Erythroblast (primary cell): ENCODE measurements at regions not wholly inside any gene's neighbourhood (a gene's known extent, or its start where the extent isn't known, plus 50 kb on each side); places are given as distances from the start of the nearest gene placed in this dataset.

Source experiments
- GATA1 ChIP-seq: IDR thresholded peaks from 2 replicates; pipeline ENCODE4 v1.6.1; 2011; ENCODE audit warnings: low read depth, mild to moderate bottlenecking, control low read depth, low read length, moderate library complexity
- POLR2A ChIP-seq: IDR thresholded peaks from 2 replicates; pipeline ENCODE4 v1.6.1; 2011; ENCODE audit warnings: mild to moderate bottlenecking, low read length

DNA sequence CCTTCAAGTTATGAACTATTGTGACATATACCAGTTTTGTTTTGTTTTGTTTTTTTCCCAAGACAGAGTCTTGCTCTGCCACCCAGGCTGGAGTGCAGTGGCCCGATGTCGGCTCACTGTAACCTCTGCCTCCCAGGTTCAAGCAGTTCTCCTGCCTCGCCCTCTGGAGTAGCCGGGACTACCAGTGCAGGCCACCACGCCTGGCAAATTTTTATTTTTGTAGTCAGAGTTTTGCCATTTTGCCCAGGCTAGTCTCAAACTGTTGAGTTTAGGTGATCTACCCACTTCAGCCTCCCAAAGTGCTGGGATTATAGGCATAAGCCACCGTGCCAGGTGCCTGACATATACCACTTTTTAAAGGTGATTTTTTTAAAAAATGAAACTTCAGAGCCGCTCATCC lies 74.6 kb downstream of the ARRDC4 start:
- TF ChIP-seq POLR2A (no peak), GATA1 (no peak)
